Transverse colon (tissue), 4 donors: ENCODE measurements at regions not wholly inside any gene's neighbourhood (a gene's known extent, or its start where the extent isn't known, plus 50 kb on each side); places are given as distances from the start of the nearest gene placed in this dataset.

Source experiments
- DNase-seq: peaks from one replicate; pipeline ENCODE4 v3.0.0-alpha.2; 2019
- H3K27ac ChIP-seq, 4 donors: fragments of 200-600 bp; sonication (generic); 2 replicates each; pipeline ENCODE4 v1.5.1; 2016 to 2018; ENCODE audit warnings: inconsistent platforms in 4 of 4
- H3K27me3 ChIP-seq: fragments of 200-600 bp; sonication (generic); 2 replicates; pipeline ENCODE4 v1.5.1; 2017; ENCODE audit warnings: inconsistent platforms
- H3K36me3 ChIP-seq, 4 donors: fragments of 200-600 bp; sonication (generic); 2 replicates each; pipeline ENCODE4 v1.5.1; 2017 to 2019; ENCODE audit warnings: inconsistent platforms in 4 of 4
- H3K4me1 ChIP-seq, 4 donors: fragments of 200-600 bp; sonication (generic); 2 replicates each; pipeline ENCODE4 v1.5.1; 2017 to 2020; ENCODE audit warnings: inconsistent platforms in 4 of 4
- H3K4me3 ChIP-seq, 4 donors: fragments of 200-600 bp; sonication (generic); 1 replicate in 1 of 4; 2 replicates in 3 of 4; pipeline versions ENCODE4 v1.5.1 to v1.6.1; 2017 to 2019; ENCODE audit warnings: inconsistent platforms in 4 of 4
- H3K9me3 ChIP-seq, 2 donors: fragments of 200-600 bp; sonication (generic); 2 replicates each; pipeline ENCODE4 v1.5.1; 2017 to 2019; ENCODE audit warnings: inconsistent platforms in 2 of 2
- CTCF ChIP-seq, 5 experiments: fragments of 200-600 bp in 3 of 5; fragments of 450-650 bp in 2 of 5; sonication (generic) in 3 of 5; IDR thresholded peaks; 1 replicate in 2 of 5; 2 replicates in 3 of 5; pipeline ENCODE4 v1.5.1; 2016 to 2017; ENCODE audit warnings: antibody characterized with exemption in 5 of 5, inconsistent platforms in 3 of 5, mild to moderate bottlenecking in 2 of 5, moderate library complexity in 1 of 5
- EP300 ChIP-seq: sonication (generic); formaldehyde crosslinking; IDR thresholded peaks from one replicate; pipeline ENCODE4 v1.6.1; 2017; ENCODE audit warnings: antibody characterized with exemption, low read depth
- POLR2A ChIP-seq: fragments of 450-650 bp; IDR thresholded peaks from one replicate; pipeline ENCODE4 v1.6.1; 2016; ENCODE audit warnings: antibody characterized with exemption, mild to moderate bottlenecking, moderate library complexity
- POLR2AphosphoS5 ChIP-seq, 3 donors: sonication (generic); formaldehyde crosslinking; IDR thresholded peaks; one replicate each; pipeline ENCODE4 v1.6.1; 2016; ENCODE audit warnings: antibody characterized with exemption in 3 of 3
- WGBS, 2 donors: methylation state at CpG; one replicate each; pipeline ENCODE4 v1.1.5; 2018; ENCODE audit warnings: low coverage in 1 of 2; 5-methylcytosine and 5-hydroxymethylcytosine counted together
- in situ Hi-C, 4 donors: fragments of 200-750 bp; cut with MboI; loops; one replicate each; pipeline versions ENCODE4 v1.15.0 to v1.15.1; 2017; ENCODE audit warnings: low sequenced_read_pairs in 3 of 4, low pct_ligation_motif_present in 1 of 4, low pct_unique_long_range_greater_than_20kb in 1 of 4
- intact Hi-C: fragments of 100-400 bp; cut with DNase I; formaldehyde crosslinking; loops from one replicate; pipeline ENCODE4 v1.15.1; 2023; ENCODE audit warnings: low total_unique reads

GRCh38 chr14:95814363-95815225 lies 62.0 kb upstream of the TUNAR start:
- no peak for TF ChIP-seq EP300
- no peak for TF ChIP-seq POLR2AphosphoS5 (IDR thresholded peaks at IDR 0.05)
- TF ChIP-seq CTCF (IDR thresholded peaks at IDR 0.05), result no peak
- no peak for TF ChIP-seq POLR2A
- intact Hi-C loops (no loop called here), in situ Hi-C loops (no loop called here)
- no peak overlapping the region for H3K4me3 ChIP-seq
- DNase-seq, result no peak
- no peaks in the 10 kb centered on the region for H3K9me3 ChIP-seq
- H3K27me3 ChIP-seq, result peaks cover 14% of the 10 kb centered on the region
- no peaks in the 10 kb centered on the region for H3K36me3 ChIP-seq
- H3K4me1 ChIP-seq, result no peaks in the 10 kb centered on the region
- H3K27ac ChIP-seq, result no peak overlapping the region
- 78 to 82% methylated on average over 4 to 10 of the region's 10 CpGs for WGBS, 2 donors

GRCh38 chr14:95811813-95812212 lies 64.8 kb upstream of the TUNAR start:
- H3K4me3 ChIP-seq, result no peak overlapping the region
- H3K27ac ChIP-seq, result no peak overlapping the region
- no peaks in the 10 kb centered on the region for H3K9me3 ChIP-seq
- no peaks in the 10 kb centered on the region for H3K36me3 ChIP-seq
- intact Hi-C loops, result no loop called here
- in situ Hi-C loops, result no loop called here
- DNase-seq, result no peak
- TF ChIP-seq POLR2AphosphoS5 (IDR thresholded peaks at IDR 0.05) (no peak), EP300 (no peak), CTCF (IDR thresholded peaks at IDR 0.05) (no peak), POLR2A (no peak)
- no peaks in the 10 kb centered on the region for H3K4me1 ChIP-seq
- 97 to 100% methylated on average over 2 to 4 of the region's 4 CpGs for WGBS, 2 donors
- peaks cover 5% of the 10 kb centered on the region for H3K27me3 ChIP-seq

DNA sequence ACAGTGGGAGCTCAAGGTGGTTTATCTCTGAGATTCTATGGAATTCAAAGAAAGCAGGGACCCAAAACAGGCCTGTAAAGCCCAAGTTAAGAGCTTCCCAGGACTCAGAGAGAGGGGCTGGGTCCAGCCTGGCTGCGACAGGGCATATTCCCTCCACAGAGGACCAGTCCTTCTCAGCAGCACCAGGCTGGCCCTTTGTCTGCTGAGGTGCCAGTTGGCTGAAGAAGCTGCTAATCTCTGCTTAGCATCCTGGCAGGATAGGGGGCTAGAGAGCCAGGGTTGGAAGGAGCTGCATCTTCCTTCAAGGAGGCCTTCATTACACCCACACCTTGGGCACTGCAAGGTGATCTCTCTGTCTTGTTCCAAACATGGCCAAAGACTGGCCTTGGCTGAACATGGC lies 68.3 kb upstream of the TUNAR start:
- no peak for TF ChIP-seq EP300
- no peak for TF ChIP-seq POLR2AphosphoS5 (IDR thresholded peaks at IDR 0.05)
- TF ChIP-seq CTCF (IDR thresholded peaks at IDR 0.05), result no peak
- TF ChIP-seq POLR2A, result no peak
- no peaks in the 10 kb centered on the region for H3K4me1 ChIP-seq
- no peaks in the 10 kb centered on the region for H3K9me3 ChIP-seq
- in situ Hi-C loops (no loop called here), intact Hi-C loops (no loop called here)
- DNase-seq, result no peak
- 83% methylated on average over 1 of the region's 1 CpG; no CpG with 5 or more reads in 1 of the 2 donors for WGBS, 2 donors
- no peak overlapping the region for H3K27ac ChIP-seq
- no peaks in the 10 kb centered on the region for H3K27me3 ChIP-seq
- no peak overlapping the region for H3K4me3 ChIP-seq
- H3K36me3 ChIP-seq, result no peaks in the 10 kb centered on the region

GRCh38 chr14:95796788-95797187 lies 79.8 kb upstream of the TUNAR start:
- in situ Hi-C loops (no loop called here), intact Hi-C loops (no loop called here)
- H3K27ac ChIP-seq, result no peak overlapping the region
- no peaks in the 10 kb centered on the region for H3K36me3 ChIP-seq
- no peaks in the 10 kb centered on the region for H3K27me3 ChIP-seq
- TF ChIP-seq EP300 (no peak), POLR2AphosphoS5 (IDR thresholded peaks at IDR 0.05) (no peak), CTCF (IDR thresholded peaks at IDR 0.05) (no peak), POLR2A (no peak)
- H3K9me3 ChIP-seq, result no peaks in the 10 kb centered on the region
- no peaks in the 10 kb centered on the region for H3K4me1 ChIP-seq
- DNase-seq, result no peak
- H3K4me3 ChIP-seq, result no peak overlapping the region
- WGBS, 2 donors, result 50 to 82% methylated on average over 2 to 5 of the region's 5 CpGs
